SIG-M5 (cell line): ENCODE measurements at regions not wholly inside any gene's neighbourhood (a gene's known extent, or its start where the extent isn't known, plus 50 kb on each side); places are given as distances from the start of the nearest gene placed in this dataset.
"Not testable (repeated sequence)": the region's sequence is repeated elsewhere in the genome, so short reads cannot be mapped to it uniquely, and the experiment has no call there.

ENCODE experiments used
- DNase-seq: peaks from one replicate; lab custom pipeline; 2025; lab: John Stamatoyannopoulos, UW

GRCh38 chr22:25456300-25457043 is 108.0 kb upstream of the GRK3 start:
- not testable (repeated sequence) for DNase-seq

GRCh38 chr22:25458631-25459030 is 105.8 kb upstream of the GRK3 start:
- DNase-seq, result not testable (repeated sequence)

- DNase-seq, result not testable (repeated sequence)
Observed at GRCh38 chr22:25460682-25461081, 103.8 kb upstream of the GRK3 start.

GRCh38 chr22:25461301-25461700 is 103.2 kb upstream of the GRK3 start:
- no peak for DNase-seq

- DNase-seq, result not testable (repeated sequence)
Observed at GRCh38 chr22:25462474-25463346, 101.8 kb upstream of the GRK3 start.

GRCh38 chr22:25463347-25463628 is 101.2 kb upstream of the GRK3 start:
- not testable (repeated sequence) for DNase-seq

- not testable (repeated sequence) for DNase-seq
Observed at GRCh38 chr22:25464326-25464725, 100.1 kb upstream of the GRK3 start.

- DNase-seq, result no peak
Observed at GRCh38 chr22:25465949-25466348, 98.5 kb upstream of the GRK3 start.

- no peak for DNase-seq
Observed at GRCh38 chr22:25472382-25472781, 92.1 kb upstream of the GRK3 start.

GRCh38 chr22:25475257-25476022 is 89.0 kb upstream of the GRK3 start:
- DNase-seq, result no peak

- no peak for DNase-seq
Observed at GRCh38 chr22:25477358-25477757, 87.1 kb upstream of the GRK3 start.

- DNase-seq, result no peak
Observed at GRCh38 chr22:25478111-25478510, 86.4 kb upstream of the GRK3 start.

GRCh38 chr22:25478528-25478927 is 85.9 kb upstream of the GRK3 start:
- no peak for DNase-seq

- DNase-seq, result not testable (repeated sequence)
Observed at GRCh38 chr22:25480868-25481267, 83.6 kb upstream of the GRK3 start.

- no peak for DNase-seq
Observed at GRCh38 chr22:25482091-25482760, 82.2 kb upstream of the GRK3 start.

- DNase-seq, result no peak
Observed at GRCh38 chr22:25482868-25483639, 81.4 kb upstream of the GRK3 start.

- DNase-seq, result no peak
Observed at GRCh38 chr22:25483931-25484330, 80.5 kb upstream of the GRK3 start.

GRCh38 chr22:25484521-25485315 is 79.8 kb upstream of the GRK3 start:
- DNase-seq, result no peak

GRCh38 chr22:25485626-25486545 is 78.6 kb upstream of the GRK3 start:
- DNase-seq, result no peak
